ENCODE measurements at regions not wholly inside any gene's neighbourhood (a gene's known extent, or its start where the extent isn't known, plus 50 kb on each side); places are given as distances from the start of the nearest gene placed in this dataset.

DNA sequence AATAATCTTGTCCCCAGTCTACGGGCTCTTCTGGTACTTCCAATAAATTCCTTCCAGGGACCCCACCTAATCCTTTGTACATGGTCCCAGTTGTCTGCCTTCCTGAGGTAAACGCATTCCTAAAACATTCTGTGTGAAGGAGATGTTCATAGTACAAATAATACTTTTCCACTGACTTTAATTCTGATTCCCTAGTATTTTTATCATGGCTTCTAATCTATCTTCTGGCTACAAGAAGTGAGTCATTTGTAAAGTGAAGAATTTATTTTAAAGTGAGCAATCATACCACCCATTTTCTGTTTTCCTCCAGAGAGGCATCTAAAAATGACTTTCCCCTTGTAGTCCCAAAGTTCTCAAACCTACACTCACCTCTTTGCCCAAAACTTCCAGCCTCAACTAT lies 65.9 kb upstream of the NUDT4 start:
- 83% methylated on average over 2 of the region's 2 CpGs for WGBS
- no peak overlapping the region for H3K4me3 ChIP-seq (ENCODE audit: low read depth, low read length)
- H3K4me1 ChIP-seq (ENCODE audit: insufficient read depth) = no peaks in the 10 kb centered on the region
- H3K36me3 ChIP-seq (ENCODE audit: insufficient read depth) = no peaks in the 10 kb centered on the region
- no peak overlapping the region for H3K27ac ChIP-seq (ENCODE audit: low read depth)
- DNase-seq (ENCODE audit: extremely low spot score) = no peak

DNA sequence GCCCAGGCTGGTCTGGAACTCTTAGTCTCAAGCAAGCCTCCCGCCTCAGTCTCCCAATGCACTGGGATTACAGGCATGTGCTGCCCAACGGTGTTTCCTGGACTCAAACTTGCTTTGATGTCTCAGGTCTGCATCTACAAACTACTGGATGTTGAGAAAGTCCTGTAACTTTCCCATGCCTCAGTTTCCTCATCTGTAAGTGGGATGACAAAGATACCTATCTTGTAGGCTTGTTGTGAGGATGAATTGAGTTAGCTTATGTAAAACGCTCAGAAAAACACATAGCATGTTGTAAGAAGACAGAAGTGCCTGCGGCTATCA lies 63.6 kb upstream of the NUDT4 start:
- no peaks in the 10 kb centered on the region for H3K4me1 ChIP-seq (ENCODE audit: insufficient read depth)
- no peak overlapping the region for H3K27ac ChIP-seq (ENCODE audit: low read depth)
- no peak overlapping the region for H3K4me3 ChIP-seq (ENCODE audit: low read depth, low read length)
- H3K36me3 ChIP-seq (ENCODE audit: insufficient read depth) = no peaks in the 10 kb centered on the region
- 89% methylated on average over 4 of the region's 4 CpGs for WGBS
- no peak for DNase-seq (ENCODE audit: extremely low spot score)

DNA sequence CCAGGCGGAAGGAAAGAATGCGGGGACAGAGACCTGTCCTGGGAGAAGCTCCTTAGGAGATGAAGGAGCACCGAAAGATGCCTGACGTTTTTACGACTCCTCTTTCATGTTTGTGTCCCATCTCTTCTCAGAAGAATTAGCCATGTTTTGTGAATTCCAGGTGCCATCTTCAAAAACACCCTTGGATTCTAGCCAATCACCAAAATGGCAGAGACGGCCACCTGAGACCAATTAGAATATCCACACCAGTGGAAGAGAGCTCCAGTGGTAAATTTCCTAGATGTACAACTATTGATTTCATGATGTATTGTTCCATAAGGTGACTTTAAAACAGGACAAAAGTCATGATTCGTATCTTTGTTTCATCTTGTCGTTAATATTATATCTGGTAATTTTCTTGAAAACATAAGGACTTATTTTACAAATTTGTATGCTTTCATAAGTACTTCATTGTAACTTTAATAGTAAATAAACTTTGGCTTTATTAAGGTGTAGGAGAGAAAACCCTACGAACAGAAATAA lies 62.3 kb upstream of the NUDT4 start:
- no peak overlapping the region for H3K4me3 ChIP-seq (ENCODE audit: low read depth, low read length)
- no peaks in the 10 kb centered on the region for H3K36me3 ChIP-seq (ENCODE audit: insufficient read depth)
- DNase-seq (ENCODE audit: extremely low spot score) = no peak
- H3K27ac ChIP-seq (ENCODE audit: low read depth) = no peak overlapping the region
- WGBS = 90% methylated on average over 9 of the region's 9 CpGs
- H3K4me1 ChIP-seq (ENCODE audit: insufficient read depth) = no peaks in the 10 kb centered on the region

DNA sequence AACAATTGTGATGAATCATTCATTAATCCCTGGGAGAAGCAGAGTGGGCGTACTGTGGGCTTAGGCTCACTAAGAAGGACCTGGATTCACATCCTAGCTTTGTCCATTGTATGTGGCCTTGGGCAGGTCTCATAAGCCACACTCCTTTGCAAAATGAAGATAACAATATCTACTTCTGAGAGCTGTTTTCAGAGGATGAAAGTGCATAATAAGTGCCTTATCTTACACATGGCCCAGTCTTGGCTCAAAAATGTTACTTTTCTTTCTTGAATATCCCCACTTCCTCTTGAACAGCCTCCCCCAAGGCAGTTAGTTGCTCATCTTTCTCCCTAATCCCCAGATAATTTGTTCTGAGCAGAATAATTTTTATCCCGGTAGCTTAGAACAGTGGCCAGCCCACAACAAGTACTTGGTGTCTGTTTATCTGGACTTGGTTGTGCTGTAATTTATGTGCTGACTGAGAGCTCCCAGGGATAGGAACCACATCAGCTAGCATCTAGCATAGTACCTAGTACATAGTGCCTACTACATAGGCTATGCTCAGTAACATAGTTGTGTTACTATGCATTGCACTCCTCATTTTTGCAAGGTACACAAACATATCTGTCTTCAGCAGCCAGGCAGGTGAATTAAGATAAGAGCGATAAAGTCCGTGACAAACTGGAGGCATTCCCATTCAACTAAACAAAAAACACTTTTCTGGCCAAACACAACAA lies 61.7 kb upstream of the NUDT4 start:
- no peak for DNase-seq (ENCODE audit: extremely low spot score)
- 42% methylated on average over 4 of the region's 4 CpGs for WGBS
- Histone ChIP-seq H3K27ac (ENCODE audit: low read depth) (no peak overlapping the region), H3K36me3 (ENCODE audit: insufficient read depth) (no peaks in the 10 kb centered on the region), H3K4me1 (ENCODE audit: insufficient read depth) (no peaks in the 10 kb centered on the region), H3K4me3 (ENCODE audit: low read depth, low read length) (no peak overlapping the region)

DNA sequence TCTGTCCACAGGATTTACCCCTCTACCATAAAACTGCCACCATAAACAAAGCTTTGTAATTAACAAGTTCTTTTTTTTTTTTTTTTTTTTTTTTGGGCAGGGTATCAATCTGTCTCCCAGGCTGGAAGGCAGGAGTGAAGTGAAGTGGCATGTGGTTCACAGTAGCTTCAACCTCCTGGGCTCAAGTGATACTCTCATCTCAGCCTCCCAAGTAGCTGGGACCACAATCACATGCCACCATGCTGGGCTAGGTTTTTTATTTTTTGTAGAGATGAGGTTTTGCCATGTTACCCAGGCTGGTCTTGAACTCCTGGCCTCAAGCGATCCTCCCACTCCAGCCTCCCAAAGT lies 61.1 kb upstream of the NUDT4 start:
- WGBS = 96% methylated on average over 1 of the region's 1 CpG
- H3K36me3 ChIP-seq (ENCODE audit: insufficient read depth) = no peaks in the 10 kb centered on the region
- no peak overlapping the region for H3K27ac ChIP-seq (ENCODE audit: low read depth)
- no peak for DNase-seq (ENCODE audit: extremely low spot score)
- H3K4me3 ChIP-seq (ENCODE audit: low read depth, low read length) = no peak overlapping the region
- no peaks in the 10 kb centered on the region for H3K4me1 ChIP-seq (ENCODE audit: insufficient read depth)

DNA sequence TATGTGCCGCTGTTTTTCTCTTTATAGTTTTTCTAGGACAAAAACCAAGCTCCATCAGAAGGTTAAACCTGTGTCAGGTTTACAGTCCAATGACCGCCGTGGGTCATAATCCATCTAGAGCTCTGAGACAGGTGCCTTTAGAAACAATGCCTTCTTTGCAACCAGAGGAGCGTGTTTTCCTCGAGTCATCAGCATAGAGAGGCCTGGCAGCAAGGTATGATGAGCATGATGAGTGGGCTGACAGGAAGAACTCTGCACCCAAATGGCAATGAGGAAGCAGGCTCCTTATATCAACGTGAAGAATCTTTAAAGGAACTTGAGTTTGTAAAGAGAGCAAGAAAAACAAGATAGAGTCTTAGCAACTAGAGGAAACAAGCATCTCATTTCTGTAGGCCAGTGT lies 60.5 kb upstream of the NUDT4 start:
- DNase-seq (ENCODE audit: extremely low spot score) = no peak
- no peaks in the 10 kb centered on the region for H3K4me1 ChIP-seq (ENCODE audit: insufficient read depth)
- 70% methylated on average over 6 of the region's 6 CpGs for WGBS
- H3K36me3 ChIP-seq (ENCODE audit: insufficient read depth) = no peaks in the 10 kb centered on the region
- H3K27ac ChIP-seq (ENCODE audit: low read depth) = no peak overlapping the region
- H3K4me3 ChIP-seq (ENCODE audit: low read depth, low read length) = no peak overlapping the region

DNA sequence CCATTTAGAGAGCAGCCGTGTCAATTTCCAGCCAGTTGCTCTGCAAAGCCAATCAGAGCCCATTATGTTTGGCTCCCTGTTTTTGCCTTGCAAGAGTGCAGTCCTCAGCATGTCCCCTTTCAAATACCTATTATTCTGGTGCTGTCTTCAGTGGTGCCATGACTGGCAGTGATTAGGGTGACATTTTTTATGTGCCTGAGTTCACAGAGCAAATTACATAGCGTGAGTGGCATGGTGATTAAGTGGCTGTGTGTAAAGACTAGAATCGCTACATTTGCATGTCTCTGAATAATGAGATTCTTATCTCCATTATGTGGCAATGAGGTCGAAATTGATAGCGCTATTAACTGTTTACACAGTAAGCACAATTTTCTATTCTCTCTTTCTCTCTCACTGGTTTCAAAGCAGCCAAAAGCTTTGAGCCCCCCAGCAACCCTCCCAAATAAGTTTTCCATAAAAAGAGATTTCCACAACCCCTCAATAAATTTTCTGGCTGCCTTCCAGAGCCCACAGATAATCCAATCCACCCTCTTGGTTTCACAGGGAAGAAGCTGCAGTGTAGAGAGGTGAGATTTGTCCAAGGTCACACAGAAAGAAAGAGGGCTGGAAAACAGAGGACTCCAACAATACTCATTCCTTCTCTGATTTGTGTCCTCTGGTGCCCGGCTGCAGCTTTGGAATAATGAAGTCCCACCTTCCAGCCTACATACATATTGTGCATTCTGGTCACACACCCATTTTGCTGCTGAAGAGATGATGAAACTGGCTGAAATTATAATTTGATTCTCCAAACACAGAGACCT lies 58.8 kb upstream of the NUDT4 start:
- 70% methylated on average over 6 of the region's 6 CpGs for WGBS
- H3K36me3 ChIP-seq (ENCODE audit: insufficient read depth) = no peaks in the 10 kb centered on the region
- H3K4me1 ChIP-seq (ENCODE audit: insufficient read depth) = no peaks in the 10 kb centered on the region
- DNase-seq (ENCODE audit: extremely low spot score) = no peak
- no peak overlapping the region for H3K27ac ChIP-seq (ENCODE audit: low read depth)
- H3K4me3 ChIP-seq (ENCODE audit: low read depth, low read length) = no peak overlapping the region

DNA sequence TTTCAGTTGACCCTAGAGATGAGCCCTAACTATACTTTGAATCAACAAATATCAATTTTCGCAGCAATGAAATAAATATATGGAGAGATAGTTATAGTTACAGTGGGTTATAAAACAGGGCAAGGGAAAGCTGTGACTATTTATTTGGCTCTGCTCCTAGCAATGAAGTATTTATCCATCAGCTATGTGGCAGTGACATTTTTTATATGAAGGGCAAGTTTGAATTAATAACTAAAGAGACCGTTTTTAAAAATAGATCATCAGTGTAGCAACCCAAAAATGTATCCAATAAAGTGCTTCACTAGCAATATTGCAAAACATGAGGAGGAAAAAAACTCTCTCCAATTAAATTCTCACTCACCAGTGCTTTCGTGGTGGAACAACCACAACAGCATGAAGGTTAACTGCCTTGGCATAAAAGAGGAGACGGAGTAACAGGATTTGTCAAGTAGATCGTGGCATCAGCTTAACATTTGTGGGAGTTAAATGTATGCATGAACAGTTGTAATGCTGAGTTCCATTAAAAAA lies 58.1 kb upstream of the NUDT4 start:
- H3K4me1 ChIP-seq (ENCODE audit: insufficient read depth) = no peaks in the 10 kb centered on the region
- WGBS = 40% methylated on average over 5 of the region's 5 CpGs
- H3K36me3 ChIP-seq (ENCODE audit: insufficient read depth) = no peaks in the 10 kb centered on the region
- H3K27ac ChIP-seq (ENCODE audit: low read depth) = no peak overlapping the region
- H3K4me3 ChIP-seq (ENCODE audit: low read depth, low read length) = no peak overlapping the region
- DNase-seq (ENCODE audit: extremely low spot score) = no peak

DNA sequence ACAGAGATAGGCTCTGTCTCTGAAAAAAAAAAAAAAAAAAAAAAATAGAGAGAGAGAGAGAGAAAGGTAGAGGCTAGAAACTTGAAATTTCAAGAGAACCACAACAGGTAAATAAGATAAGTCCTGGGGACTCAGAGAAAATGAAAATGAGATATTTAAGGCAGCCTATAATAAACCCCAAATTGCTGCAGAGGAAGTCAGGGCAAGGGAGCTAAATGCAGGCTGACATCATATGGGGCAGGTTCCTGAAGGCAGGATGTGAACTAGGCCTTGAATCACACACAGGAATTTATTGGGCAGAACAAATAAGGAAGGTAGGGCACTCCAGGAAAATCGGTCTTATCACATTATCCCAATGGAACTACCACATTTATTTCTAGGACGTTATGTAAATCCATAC lies 54.9 kb upstream of the NUDT4 start:
- H3K4me3 ChIP-seq (ENCODE audit: low read depth, low read length) = no peak overlapping the region
- H3K36me3 ChIP-seq (ENCODE audit: insufficient read depth) = no peaks in the 10 kb centered on the region
- DNase-seq (ENCODE audit: extremely low spot score) = no peak
- H3K27ac ChIP-seq (ENCODE audit: low read depth) = no peak overlapping the region
- 70% methylated on average over 2 of the region's 2 CpGs for WGBS
- no peaks in the 10 kb centered on the region for H3K4me1 ChIP-seq (ENCODE audit: insufficient read depth)

DNA sequence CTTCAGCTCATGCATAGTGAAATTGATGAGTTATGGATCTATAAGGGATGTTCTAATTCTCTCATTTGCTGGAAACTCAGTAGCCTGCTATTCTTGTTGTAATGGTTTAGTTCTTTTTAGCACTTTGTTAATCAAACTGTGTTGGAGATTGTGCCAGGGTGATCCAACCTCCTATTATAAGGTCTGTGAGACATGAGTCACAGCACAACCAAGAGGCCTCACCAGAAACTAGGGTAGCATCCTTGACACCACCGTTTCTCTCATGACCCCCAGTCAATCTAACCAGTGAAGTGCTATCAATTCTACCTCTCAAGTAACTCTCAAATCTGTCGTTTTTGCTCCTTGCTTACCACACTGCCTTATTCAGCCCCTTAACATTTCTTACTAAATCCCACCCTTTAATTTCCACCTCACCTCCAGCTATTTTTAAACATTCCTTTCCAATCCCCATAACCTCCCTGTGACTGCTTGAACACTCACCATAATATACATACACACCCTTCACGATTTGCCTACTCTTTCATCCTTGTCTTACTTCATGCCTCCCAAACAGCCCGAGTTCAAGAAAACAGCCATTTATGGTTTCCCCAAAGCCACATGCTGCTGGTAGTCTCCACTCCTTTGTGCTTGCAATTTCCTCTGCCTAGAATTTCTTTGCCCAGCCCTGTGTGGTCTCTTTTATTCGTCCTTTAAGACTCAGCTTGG lies 53.9 kb upstream of the NUDT4 start:
- 75% methylated on average over 5 of the region's 5 CpGs for WGBS
- Histone ChIP-seq H3K4me3 (ENCODE audit: low read depth, low read length) (no peak overlapping the region), H3K27ac (ENCODE audit: low read depth) (no peak overlapping the region), H3K4me1 (ENCODE audit: insufficient read depth) (no peaks in the 10 kb centered on the region), H3K36me3 (ENCODE audit: insufficient read depth) (no peaks in the 10 kb centered on the region)
- no peak for DNase-seq (ENCODE audit: extremely low spot score)

DNA sequence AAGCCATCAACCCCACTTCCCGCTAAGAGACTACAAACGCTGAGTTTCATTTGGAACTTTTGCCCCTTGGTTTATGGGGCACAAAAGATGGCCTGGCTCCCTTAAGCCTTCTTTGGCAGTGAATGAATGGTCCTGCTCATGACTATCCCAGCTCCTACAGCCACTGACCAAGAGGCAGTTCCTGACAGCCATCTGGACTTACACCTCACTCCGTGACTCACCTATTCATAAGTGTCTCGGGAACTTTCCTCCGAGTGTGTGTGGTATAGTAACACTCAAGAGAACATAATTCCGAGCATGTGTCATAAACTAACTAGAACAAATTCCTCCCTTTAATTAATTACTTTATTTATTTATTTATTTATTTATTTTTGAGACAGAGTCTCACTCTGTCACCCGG lies 51.9 kb upstream of the NUDT4 start:
- no peak overlapping the region for H3K4me3 ChIP-seq (ENCODE audit: low read depth, low read length)
- no peak for DNase-seq (ENCODE audit: extremely low spot score)
- 98% methylated on average over 7 of the region's 7 CpGs for WGBS
- H3K27ac ChIP-seq (ENCODE audit: low read depth) = no peak overlapping the region
- H3K4me1 ChIP-seq (ENCODE audit: insufficient read depth) = no peaks in the 10 kb centered on the region
- H3K36me3 ChIP-seq (ENCODE audit: insufficient read depth) = no peaks in the 10 kb centered on the region

Data from urinary bladder (tissue), 3 donors.